NCI-H2081 treated with DMSO at 0.1 percent for 48 hours (cell line): ENCODE measurements at regions not wholly inside any gene's neighbourhood (a gene's known extent, or its start where the extent isn't known, plus 50 kb on each side); places are given as distances from the start of the nearest gene placed in this dataset.

Experiments used
- DNase-seq: peaks from one replicate; lab custom pipeline; 2025; lab: John Stamatoyannopoulos, UW

DNA sequence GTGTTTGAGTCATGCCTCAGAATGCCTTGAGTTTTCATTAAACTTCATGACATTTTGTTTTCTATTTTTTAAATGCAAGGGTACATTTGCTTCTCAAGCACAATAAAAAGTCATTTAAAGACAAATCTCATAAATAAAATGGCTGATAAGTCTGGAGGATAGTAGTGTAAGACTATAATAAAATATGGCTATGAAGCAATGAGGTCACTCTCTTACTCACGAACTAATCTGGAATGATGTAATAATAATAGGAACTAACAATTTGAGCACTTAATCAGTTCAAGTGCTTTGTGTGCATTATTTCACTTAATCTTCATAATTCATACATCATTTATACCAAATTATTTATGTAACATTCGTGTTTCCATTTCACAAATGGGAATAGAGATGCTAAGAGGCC is 149.3 kb upstream of the CTTNBP2 start:
- DNase-seq, result no peak

DNA sequence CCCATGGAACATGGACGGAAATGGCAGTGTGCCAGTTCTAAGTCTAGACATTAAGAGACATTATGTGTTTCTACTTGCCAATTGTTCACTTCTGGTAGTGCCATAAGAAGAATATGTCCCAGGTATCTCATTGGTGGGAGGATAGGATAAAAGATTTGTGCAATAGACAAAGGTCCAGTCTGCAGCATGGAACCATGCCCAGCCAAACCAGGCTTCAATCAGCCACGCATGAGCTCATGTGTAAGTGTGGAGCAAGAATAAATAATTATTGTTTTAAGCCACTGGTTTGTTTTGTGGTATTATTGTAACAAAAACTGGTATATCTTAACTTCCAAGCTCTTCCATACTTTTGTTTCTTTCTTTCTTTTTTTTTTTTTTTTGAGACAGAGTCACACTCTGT is 153.6 kb upstream of the CTTNBP2 start:
- no peak for DNase-seq

DNA sequence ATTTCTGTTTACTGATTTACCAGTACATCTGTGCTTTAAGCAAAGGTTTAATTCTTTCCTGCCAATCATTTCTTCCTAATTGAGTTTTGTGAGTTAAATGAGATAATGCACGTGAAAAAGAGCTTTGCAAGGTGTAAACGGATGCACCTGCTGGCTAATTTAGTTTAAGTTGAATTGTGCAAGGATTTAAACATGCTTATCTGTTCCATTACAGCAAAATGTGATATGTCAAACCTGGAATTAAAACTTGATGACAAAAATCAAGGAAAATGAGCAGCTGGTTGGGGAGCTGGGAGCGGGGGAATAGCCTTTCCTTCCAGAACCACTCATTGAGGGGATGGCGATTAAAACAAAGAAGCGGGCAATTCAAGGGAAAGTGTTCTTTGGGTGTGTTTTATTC is 155.0 kb upstream of the CTTNBP2 start:
- no peak for DNase-seq

DNA sequence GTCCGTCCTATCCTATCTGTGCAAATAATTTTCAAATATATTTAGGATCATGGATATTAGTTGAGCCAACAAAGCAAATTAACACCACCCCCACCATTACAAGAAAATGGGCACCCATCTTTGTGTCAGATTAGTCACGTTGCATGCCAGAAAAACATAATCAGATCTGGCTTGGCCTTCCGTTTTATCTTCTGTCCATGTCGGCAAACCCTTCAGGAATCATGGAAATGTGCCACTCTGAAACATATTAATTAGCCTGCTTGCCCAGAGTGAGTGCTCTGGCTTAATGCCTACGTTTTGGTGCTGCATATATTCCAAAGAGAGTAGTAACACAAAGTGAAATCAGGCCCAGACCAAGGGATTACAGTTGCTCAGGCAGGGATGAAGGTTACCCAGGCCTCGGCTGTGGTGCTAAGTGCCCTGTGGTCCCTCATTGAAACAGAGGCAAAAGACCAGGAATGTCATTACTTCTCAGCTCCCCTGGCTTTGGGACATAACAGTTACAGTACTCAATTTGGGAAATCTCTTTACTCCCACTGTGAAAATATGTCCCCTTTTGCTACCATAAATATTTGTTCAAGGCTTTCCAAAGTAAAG is 154.0 kb upstream of the LSM8 start:
- DNase-seq, result peak; percentile 45

DNA sequence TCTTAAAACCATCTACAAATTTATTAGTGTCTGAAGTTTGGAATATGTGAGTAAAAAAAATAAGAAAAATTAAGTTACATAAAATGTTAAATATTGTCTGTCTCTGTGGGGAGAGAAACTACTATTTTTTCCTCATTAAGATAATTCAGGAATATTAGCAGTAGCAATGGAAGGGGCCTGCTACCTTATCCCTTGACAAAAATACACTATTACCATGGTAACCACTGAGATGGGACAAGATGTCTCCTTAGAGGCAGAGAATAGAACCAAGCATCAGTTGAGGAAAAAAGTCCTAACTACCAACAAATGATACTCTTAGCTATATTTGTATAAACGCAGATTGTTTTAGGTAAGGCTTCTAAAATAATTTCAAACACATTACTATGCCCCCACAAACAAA is 150.7 kb upstream of the LSM8 start:
- DNase-seq, result no peak

DNA sequence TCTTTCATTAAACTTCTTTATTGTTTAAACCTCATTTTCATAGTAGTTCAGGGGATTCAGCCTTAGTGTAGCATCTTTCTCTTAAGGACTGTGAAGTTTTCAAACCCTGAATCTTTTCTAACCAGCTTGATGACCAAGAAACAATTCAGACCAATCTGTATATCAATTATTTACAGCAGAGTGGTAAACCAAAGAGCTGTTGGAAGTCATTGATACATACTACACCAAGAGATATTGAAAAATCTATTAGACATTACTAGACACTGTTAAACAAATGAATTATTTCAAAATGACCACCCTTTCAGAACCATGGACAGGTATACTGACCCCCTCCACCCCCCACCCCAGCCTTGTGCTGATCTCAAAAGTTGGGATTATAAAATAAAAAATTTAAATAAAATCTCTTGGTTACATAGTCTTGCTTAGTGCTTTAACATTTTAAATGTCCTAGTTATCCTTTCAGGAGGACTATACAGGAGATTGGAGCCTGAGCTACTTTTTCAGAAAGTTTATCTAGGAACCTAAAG is 143.9 kb upstream of the LSM8 start:
- DNase-seq, result no peak

DNA sequence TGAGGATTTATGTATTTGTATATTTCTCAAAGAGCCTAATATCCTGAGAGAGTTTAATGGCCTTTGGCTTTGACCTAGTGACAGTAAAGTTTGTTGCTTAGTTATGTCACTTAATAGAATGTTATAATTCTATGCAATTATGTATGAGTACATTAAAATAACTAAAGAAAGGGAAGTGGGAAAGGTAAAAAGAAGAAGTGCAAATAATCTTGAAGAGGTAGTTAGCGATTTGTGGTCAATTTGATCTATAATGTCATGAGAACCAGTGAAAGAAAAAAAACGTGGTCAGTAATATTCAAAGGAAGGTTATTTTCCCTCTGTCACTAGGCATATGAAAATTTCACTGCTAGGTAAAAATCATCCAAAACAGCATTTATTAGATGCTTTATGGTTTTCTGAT is 143.4 kb upstream of the LSM8 start:
- no peak for DNase-seq

DNA sequence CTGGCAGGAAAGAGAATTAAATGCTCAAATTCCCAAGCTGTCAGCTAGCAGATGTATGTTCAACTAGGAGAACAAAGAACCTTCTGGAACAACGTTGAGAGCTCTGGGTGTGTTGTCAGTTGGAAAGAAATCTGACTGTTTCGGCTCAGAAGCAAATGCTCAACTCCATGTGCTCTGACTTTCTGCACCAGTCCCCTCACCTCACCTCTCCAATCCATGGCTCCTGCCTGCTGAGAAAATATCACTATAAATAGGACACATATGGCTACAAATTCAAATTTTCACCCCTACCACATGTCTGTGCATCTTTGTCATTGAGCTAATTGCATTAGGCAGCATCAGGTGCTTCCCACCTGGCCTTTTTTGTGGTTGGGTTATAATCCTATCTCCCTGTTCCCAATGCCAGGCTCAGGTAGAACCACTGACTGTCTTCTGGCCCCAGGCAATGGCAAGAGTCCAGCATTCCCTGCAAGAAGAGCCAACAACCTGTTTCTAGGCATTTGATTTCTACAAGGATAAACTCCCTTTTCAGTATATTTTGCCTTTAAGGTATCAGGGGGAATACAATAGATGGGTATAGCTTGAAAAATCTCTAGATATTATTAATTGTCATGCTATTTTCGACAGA is 142.6 kb upstream of the LSM8 start:
- DNase-seq, result no peak

DNA sequence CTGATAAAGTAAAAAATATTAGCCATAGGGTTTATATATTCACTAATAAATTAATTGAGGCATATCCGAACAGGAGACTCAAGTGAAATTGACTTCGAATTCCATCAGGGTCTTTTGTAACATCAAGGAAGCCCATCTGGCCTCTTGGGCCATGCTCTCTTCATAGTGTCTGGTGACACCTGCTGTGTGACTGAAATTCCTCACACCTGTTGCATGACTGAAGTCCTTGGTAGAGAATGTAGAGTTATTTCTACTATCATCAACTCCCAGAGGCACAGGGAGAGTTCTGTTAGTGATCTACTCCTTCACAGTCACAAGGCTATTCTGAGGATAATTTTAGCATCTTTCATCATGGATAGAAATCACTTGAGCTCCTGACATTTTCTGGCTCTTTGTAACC is 138.3 kb upstream of the LSM8 start:
- DNase-seq, result no peak

DNA sequence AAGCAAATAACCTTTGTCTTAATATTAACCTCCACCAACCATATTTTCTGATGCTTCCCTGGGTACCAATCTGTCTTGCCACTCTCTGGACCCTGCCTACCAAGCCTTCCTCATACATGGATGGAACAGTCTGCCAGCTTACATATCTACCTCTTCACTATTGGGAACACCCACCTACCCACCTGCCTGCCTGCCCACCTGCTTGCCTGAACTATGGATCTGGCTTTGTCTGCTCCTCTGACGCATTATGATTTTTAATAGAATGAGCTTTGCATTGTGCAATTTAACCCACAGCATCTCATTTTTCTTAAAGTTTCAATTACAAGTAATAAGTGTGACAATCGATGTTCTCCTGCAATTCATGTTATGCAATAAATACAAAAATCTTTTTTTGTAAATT is 137.9 kb upstream of the LSM8 start:
- DNase-seq, result no peak

DNA sequence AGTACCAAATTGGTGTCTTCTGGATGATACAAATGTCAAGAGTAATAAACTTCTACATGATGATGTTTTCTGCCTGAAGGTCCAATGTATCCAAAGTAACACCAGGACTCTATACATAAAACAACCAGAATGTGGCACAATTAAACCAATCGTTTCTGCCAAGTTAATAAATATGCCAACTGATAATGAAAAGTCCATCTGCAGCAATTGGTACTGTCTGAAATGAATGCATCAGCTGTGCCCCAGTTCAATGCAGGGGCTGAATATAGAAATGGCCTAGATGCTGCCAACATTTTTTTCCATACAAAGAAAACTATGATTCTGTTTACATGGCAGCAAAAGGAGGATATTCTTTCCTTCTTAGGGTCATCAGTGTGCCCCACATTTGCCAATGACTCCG is 137.2 kb upstream of the LSM8 start:
- no peak for DNase-seq

DNA sequence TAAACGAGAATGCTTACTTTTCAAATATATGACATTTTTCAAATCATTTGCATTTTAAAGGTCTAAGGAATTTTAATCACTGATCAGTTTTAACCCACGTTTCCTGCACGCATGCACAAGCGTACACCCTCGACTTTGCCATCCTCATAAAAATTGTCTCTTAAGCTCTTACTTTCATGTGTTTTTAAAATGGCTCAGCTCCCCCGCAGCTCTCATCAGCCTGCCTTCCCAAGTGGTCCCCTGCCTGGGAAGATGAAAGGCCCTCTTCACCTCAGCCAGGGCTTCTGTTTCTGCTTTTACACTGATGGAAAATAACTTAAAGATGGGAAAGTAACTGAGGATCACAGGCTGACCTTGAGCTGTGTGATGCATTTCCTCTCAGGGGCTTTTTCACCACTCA is 131.6 kb upstream of the LSM8 start:
- no peak for DNase-seq

DNA sequence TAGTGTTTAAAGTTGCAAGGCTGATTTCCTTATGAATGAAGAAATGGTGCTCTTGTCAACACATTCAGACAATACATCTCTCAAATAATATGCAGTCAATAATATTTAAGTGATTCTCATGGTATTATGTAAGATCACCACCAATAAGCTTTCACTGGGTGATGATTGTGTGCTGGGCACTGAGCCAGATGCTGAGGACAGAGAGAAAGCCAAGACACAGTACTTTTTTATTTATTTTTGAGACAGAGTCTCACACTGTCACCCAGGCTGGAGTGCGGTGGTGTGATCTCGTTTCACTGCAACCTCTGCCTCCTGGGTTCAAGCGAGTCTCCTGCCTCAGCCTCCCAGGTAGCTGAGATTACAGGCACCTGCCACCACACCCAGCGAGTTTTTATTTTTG is 130.6 kb upstream of the LSM8 start:
- DNase-seq, result no peak

DNA sequence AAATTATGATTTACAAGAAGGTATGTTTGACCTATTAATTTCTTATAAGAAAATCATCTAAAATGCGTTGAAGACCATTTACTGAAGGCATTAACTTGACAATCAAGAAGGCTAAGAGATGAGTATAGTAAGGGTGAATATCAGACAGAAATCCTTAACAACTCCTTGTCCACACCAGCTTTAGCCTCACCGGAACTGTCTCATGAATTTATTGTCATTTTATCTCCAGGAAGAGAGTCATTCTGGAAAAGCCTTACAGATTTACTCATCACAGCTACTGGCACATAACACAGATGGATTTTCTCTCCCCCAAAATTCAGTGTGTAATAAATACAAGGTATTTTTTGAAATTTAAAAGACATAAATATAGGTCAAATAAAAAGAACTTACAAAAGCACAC is 129.4 kb upstream of the LSM8 start:
- DNase-seq, result no peak

DNA sequence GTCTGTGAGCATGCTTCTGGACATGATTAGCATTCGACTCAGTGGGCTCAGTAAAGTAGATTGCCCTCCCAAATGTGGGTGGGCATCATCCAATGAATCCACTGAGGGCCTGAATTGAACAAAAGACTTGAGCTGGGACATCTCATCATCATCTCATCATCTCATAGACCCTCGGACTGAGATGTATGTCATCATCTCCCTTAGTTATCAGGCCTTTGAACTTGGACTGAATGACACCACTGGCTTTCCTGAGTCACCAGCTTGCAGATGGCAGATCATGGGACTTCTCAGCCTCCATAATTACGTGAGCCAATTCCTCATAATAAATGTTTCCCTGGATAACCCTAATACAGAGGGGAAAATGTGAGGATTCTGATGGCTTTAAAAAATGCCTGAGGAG is 128.3 kb upstream of the LSM8 start:
- no peak for DNase-seq

DNA sequence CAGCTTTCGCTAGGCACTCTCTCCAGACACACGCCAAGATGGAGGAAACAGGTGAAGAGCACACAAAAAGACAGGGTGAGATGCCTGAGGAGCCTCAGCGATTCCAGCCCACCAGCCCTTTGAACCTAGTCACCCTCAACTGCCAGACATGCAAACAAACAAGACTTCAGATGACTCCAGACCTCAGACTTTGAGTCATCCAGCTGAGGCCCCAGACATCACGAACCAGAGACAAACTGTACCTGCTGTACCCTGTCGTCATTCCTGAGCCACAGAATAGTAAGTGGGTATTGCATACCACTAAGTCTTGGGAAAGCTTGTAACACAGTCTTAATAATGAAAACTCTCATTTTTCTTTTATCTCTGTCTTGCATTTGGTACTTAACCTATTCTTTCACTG is 126.6 kb upstream of the LSM8 start:
- DNase-seq, result no peak

DNA sequence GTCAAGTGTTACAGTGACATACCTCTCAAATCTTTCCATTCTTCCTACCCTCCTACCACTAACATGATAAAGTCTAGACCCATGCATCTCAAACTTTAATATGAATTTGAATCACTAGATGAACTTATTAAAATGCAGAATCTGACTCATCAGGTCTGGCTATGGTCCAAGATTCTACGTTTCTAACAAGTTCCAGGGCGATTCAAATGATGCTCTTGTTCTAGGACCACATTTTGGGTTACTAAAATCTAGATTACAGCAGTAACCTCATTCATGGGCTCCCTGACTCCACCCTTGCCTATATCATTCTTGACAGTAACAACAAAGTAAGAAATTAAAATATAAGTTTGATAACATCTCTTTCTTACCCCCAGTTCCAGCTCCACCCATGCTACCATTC is 124.8 kb upstream of the LSM8 start:
- no peak for DNase-seq

DNA sequence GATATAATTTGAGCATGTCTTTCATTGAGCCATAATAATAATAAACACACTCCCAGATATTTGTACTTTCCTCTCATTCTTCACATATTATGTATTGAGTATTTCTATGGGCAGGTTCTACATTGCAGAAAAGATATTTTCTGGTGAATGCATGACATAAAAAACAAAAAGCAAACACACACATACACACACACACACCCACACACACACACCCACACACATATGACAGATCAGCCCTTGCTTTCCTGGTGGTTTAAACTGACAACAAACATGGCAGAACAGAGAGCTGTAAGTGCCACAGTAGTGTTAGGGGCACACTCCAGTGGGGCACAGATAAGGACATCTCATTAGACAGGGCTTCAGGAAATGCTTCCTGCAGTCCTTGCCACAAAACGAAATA is 123.3 kb upstream of the LSM8 start:
- DNase-seq, result no peak

DNA sequence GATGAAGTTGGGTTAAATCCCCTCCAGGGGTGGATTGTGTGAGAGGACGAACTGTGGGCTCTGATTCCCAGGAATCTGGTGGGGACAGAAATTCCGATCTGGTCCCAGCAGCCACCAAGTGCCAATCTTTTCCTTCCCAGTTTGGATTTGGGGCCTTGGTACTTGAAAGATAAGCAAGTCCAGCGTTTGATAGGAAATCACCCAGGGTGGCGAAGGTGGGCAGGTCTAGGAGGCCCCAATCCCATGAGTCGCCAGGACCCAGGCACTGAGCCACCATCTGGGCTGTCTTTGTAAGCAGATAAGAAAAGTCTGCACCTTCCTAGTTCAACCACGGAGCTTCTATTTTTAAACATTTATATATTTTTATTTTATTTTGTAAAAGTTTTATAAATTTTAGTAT is 122.6 kb upstream of the LSM8 start:
- DNase-seq, result no peak

DNA sequence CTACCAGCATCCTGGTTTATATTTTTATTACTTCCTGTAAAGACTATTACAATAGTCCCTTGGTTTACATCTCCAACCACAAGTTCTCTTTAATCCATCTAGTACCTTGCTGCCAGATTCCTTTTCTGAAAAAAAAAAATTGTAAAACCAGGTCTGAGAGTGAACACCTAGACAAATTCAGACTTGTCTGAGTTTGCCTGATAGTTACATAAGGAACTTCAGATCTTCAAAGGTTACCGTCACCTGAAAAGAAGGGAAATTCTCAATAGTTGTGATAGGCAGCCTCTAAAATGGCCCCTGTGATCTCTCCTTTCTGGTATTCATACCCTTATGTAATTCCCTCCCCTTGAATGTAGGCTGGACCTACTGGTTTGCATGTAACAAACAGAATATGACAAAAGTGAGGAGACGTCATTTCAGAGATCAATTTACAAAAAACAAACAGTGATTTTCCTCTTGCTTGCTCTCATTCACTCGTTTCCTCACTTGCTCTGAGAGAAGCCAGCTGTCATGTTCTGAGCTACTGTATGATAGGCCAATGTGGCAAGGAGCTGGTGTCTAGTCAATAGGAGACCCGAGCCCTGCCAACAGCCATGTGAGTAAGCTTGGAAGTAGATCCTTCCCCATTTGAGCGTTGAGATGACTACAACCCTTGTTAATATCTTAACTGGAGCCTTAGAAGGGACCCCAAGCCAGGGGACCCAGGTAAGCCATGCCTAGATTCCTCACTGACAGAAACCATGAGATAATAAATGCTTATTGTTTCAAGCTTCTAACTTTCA is 110.9 kb upstream of the LSM8 start:
- no peak for DNase-seq

DNA sequence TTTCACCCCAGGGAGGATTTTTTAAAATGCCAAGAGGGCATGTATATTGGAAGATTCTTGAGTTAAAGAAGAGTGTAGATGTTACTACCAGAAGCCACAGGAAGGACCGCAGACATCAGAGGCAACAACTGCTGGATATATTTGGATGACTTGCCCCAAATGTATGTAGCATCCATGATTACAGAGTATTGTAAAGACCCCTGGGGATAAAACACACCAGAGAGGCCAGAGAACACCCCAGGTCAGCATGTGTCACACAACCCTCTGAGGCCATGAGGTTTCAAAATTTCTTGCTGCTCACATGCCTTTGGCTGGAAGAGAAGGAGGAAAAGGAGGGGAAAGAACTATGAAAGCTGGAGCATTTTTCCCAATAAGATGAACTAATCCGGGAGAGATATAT is 108.0 kb upstream of the LSM8 start:
- DNase-seq, result no peak

DNA sequence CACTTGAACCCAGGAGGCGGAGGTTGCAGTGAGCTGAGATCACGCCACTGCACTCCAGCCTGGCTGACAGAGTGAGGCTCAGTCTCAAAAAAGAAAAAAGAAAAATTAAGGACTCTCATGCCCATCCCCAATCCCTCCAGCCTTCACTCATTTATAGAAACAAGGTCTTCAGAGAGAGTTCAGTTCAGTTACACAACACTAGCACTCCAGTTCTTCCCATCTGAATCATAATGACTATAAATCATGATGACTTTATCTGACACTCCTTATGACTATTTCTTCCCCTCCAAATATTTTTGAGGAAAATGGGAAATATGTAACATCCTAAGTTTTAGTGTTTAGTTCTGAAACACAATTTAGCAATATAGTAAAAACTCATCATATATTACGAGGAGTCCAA is 107.4 kb upstream of the LSM8 start:
- DNase-seq, result no peak

DNA sequence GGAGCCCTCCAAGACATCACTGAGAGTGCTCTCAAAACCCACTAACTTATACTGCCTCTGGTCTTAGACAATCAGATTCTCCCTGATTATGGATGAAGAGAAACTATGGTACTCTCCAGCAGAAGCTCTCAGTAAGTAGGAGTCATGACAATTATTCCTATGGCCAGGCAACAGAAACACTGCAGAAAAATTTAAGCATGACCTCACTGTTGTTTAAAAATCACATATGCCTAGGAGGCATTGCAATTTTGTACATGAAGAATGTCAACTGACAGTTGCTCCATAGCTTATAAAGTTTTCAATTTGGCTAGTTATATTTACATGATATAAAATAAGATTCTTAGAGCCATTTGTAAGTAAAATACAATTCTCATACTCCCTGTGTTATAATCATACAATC is 105.9 kb upstream of the LSM8 start:
- no peak for DNase-seq

DNA sequence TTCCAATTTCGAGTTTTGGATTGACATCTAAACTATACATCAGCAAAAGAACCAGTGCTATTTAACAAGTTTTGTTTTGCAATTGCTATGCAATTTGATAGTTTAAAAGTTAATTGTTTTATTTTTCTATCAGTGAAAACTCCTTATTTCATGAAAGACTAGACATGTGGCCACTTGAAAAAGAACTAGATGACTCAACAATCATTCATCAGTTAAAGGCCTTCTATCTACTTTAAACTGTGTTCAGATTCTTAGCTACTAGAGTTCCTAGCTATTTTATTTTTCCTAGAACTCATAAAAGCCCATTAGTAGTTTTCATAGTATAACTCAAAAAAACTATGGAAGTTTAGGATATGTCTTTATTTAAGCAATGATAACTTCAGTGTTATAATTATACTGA is 104.6 kb upstream of the LSM8 start:
- DNase-seq, result no peak
